ENCODE measurements at regions not wholly inside any gene's neighbourhood (a gene's known extent, or its start where the extent isn't known, plus 50 kb on each side); places are given as distances from the start of the nearest gene placed in this dataset.

- no peak for DNase-seq
Measured at GRCh38 chr13:85284349-85284748, 514.9 kb downstream of the SLITRK6 start.

GRCh38 chr13:85283408-85283807 lies 515.8 kb downstream of the SLITRK6 start:
- DNase-seq, result no peak

GRCh38 chr13:85282876-85283275 lies 516.3 kb downstream of the SLITRK6 start:
- no peak for DNase-seq

- DNase-seq, result no peak
Measured at GRCh38 chr13:85278851-85279250, 520.4 kb downstream of the SLITRK6 start.

- no peak for DNase-seq
Measured at GRCh38 chr13:85277748-85278147, 521.5 kb downstream of the SLITRK6 start.

- no peak for DNase-seq
Measured at GRCh38 chr13:85266771-85267170, 532.4 kb downstream of the SLITRK6 start.

GRCh38 chr13:85266331-85266730 lies 532.9 kb downstream of the SLITRK6 start:
- DNase-seq, result peak; percentile 6

- DNase-seq, result no peak
Measured at GRCh38 chr13:85265296-85265695, 533.9 kb downstream of the SLITRK6 start.

GRCh38 chr13:85262499-85262898 lies 536.7 kb downstream of the SLITRK6 start:
- DNase-seq, result no peak

GRCh38 chr13:85261757-85262346 lies 537.4 kb downstream of the SLITRK6 start:
- peak; percentile 4 for DNase-seq

GRCh38 chr13:85260896-85261295 lies 538.3 kb downstream of the SLITRK6 start:
- DNase-seq, result no peak

GRCh38 chr13:85255978-85256377 lies 543.2 kb downstream of the SLITRK6 start:
- DNase-seq, result no peak

GRCh38 chr13:85254641-85255040 lies 544.6 kb downstream of the SLITRK6 start:
- no peak for DNase-seq

- DNase-seq, result no peak
Measured at GRCh38 chr13:85249151-85249550, 550.1 kb downstream of the SLITRK6 start.

GRCh38 chr13:85247780-85248179 lies 551.4 kb downstream of the SLITRK6 start:
- no peak for DNase-seq

GRCh38 chr13:85243831-85244230 lies 555.4 kb downstream of the SLITRK6 start:
- no peak for DNase-seq

GRCh38 chr13:85241060-85241459 lies 558.2 kb downstream of the SLITRK6 start:
- no peak for DNase-seq

GRCh38 chr13:85236413-85236812 lies 562.8 kb downstream of the SLITRK6 start:
- DNase-seq, result no peak

- DNase-seq, result peak; percentile 5
Measured at GRCh38 chr13:85230691-85231093, 568.5 kb downstream of the SLITRK6 start.

- DNase-seq, result no peak
Measured at GRCh38 chr13:85228692-85229091, 570.5 kb downstream of the SLITRK6 start.

- DNase-seq, result no peak
Measured at GRCh38 chr13:85223883-85224656, 575.1 kb downstream of the SLITRK6 start.

- no peak for DNase-seq
Measured at GRCh38 chr13:85216576-85216975, 582.6 kb downstream of the SLITRK6 start.

- DNase-seq, result no peak
Measured at GRCh38 chr13:85212692-85213091, 586.5 kb downstream of the SLITRK6 start.

- DNase-seq, result no peak
Measured at GRCh38 chr13:85204668-85205344, 594.4 kb downstream of the SLITRK6 start.

Data from right kidney (tissue), 1 donor.